KOPT-K1 (cell line): ENCODE measurements at regions not wholly inside any gene's neighbourhood (a gene's known extent, or its start where the extent isn't known, plus 50 kb on each side); places are given as distances from the start of the nearest gene placed in this dataset.
"Not testable (repeated sequence)": the region's sequence is repeated elsewhere in the genome, so short reads cannot be mapped to it uniquely, and the experiment has no call there.

Source experiments
- H3K27ac ChIP-seq: fragments of 200-600 bp; sonication (generic); 2 replicates; pipeline ENCODE4 v1.5.1; 2016; ENCODE audit warnings: antibody characterized with exemption, mild to moderate bottlenecking, low read depth, low read length; ENCODE audit not compliant: poor library complexity, severe bottlenecking
- H3K36me3 ChIP-seq: fragments of 200-600 bp; sonication (generic); 2 replicates; pipeline ENCODE4 v1.5.1; 2017; ENCODE audit warnings: antibody characterized with exemption, mild to moderate bottlenecking, low read length, moderate library complexity; ENCODE audit not compliant: insufficient read depth
- H3K9me3 ChIP-seq: fragments of 200-600 bp; sonication (generic); 2 replicates; pipeline ENCODE4 v1.5.1; 2017; ENCODE audit warnings: antibody characterized with exemption, low read length, mild to moderate bottlenecking; ENCODE audit not compliant: insufficient read depth, poor library complexity, severe bottlenecking

GRCh38 chr4:132132433-132132832 lies 1016.7 kb upstream of the PCDH10 start:
- peaks cover 12% of the 10 kb centered on the region for H3K9me3 ChIP-seq
- no peak overlapping the region for H3K27ac ChIP-seq
- H3K36me3 ChIP-seq: no peaks in the 10 kb centered on the region

GRCh38 chr4:132169660-132170059 lies 979.4 kb upstream of the PCDH10 start:
- no peak overlapping the region for H3K27ac ChIP-seq

GRCh38 chr4:132180020-132180427 lies 969.1 kb upstream of the PCDH10 start:
- no peaks in the 10 kb centered on the region for H3K36me3 ChIP-seq
- no peak overlapping the region for H3K27ac ChIP-seq
- H3K9me3 ChIP-seq: peaks cover 15% of the 10 kb centered on the region

More at GRCh38 chr4:132169660-132170059, 979.4 kb upstream of the PCDH10 start:
- peaks cover 16% of the 10 kb centered on the region for H3K9me3 ChIP-seq
- H3K36me3 ChIP-seq: no peaks in the 10 kb centered on the region

- H3K36me3 ChIP-seq: no peaks in the 10 kb centered on the region
- no peaks in the 10 kb centered on the region for H3K9me3 ChIP-seq
- no peak overlapping the region for H3K27ac ChIP-seq
These were observed 953.9 kb upstream of the PCDH10 start for GRCh38 chr4:132195176-132195575.

DNA sequence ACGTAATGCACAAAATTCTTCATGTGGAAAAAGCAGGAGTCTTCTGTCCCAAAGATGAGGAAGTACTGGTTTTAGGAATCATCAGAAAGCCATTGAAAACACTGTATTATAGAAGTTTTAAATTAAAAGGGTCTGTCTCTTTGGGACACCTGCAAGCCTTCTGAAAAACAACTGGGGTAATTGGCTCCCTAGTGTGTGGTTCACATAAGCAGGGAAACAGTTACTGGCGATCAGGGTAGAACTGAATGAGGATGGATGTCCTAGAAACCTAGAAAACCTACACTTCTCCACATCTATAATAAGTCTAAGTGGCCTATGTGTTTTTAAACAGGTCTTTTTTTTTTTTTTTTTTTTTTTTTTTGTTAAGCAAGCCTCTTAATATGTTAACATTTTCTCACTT lies 945.5 kb upstream of the PCDH10 start:
- H3K36me3 ChIP-seq: no peaks in the 10 kb centered on the region
- H3K27ac ChIP-seq: no peak overlapping the region
- H3K9me3 ChIP-seq: no peaks in the 10 kb centered on the region

DNA sequence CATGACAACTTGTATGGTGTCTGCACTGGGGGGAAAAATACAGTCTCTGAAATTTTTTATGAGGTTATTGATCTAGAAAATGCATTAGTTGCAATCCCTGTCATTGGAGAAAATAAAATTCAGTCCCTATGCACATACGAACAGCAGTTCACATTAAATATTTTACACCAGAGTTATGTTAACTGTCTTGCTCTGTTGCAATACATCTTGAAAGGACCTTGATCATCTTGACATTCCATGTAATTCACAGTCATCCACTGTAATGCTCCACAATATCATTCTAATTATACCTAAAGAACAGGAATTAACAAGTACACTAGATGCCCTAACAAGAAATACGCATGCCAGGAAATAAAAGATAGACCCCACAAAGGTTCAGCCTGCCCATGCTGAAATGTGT lies 934.6 kb upstream of the PCDH10 start:
- Histone ChIP-seq H3K9me3 (no peaks in the 10 kb centered on the region), H3K36me3 (no peaks in the 10 kb centered on the region), H3K27ac (no peak overlapping the region)

GRCh38 chr4:132218406-132218805 lies 930.7 kb upstream of the PCDH10 start:
- H3K36me3 ChIP-seq: no peaks in the 10 kb centered on the region
- no peak overlapping the region for H3K27ac ChIP-seq
- peaks cover 7% of the 10 kb centered on the region for H3K9me3 ChIP-seq

- H3K27ac ChIP-seq: no peak overlapping the region
- no peaks in the 10 kb centered on the region for H3K36me3 ChIP-seq
- peaks cover 45% of the 10 kb centered on the region for H3K9me3 ChIP-seq
These were observed 921.8 kb upstream of the PCDH10 start for GRCh38 chr4:132227151-132227856.

DNA sequence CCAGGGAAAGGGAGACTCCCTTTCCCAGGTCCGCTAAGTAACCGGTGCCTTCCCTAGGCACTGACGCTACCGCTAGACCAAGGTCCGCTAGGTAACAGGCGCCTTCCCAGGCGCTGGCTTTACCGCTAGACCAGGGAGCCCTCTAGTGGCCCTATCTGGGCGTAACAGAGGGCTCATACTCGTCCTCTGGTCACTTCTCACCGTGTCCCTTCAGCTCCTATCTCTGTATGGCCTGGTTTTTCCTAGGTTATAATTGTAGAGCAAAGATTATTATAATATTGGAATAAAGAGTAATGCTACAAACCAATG lies 921.3 kb upstream of the PCDH10 start:
- H3K9me3 ChIP-seq: peaks cover 44% of the 10 kb centered on the region
- H3K36me3 ChIP-seq, H3K27ac ChIP-seq: not testable (repeated sequence)

- peaks cover 35% of the 10 kb centered on the region for H3K9me3 ChIP-seq
- H3K36me3 ChIP-seq: no peaks in the 10 kb centered on the region
- H3K27ac ChIP-seq: no peak overlapping the region
These were observed 920.4 kb upstream of the PCDH10 start for GRCh38 chr4:132228676-132229075.

- no peak overlapping the region for H3K27ac ChIP-seq
- H3K9me3 ChIP-seq: peaks cover 26% of the 10 kb centered on the region
- no peaks in the 10 kb centered on the region for H3K36me3 ChIP-seq
These were observed 919.1 kb upstream of the PCDH10 start for GRCh38 chr4:132230025-132230424.

DNA sequence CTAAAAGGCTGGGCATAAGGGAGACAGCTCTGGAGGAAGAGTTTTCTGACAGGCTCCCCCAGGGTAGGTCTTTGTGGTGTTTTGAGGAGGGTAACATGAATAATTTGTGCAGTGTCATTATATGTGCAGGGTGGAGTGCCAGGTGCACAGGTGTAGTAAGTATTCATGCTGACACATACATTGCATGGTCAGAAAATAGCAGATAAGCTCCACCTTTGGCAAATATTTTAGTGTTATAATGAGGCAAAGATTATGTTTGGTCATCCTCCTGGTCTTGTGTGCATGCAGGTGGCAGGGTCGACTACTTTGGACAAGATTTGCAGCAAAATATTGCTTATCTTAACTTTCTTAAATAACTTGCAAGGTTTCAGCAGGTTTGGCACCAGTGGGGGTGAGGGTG lies 910.4 kb upstream of the PCDH10 start:
- Histone ChIP-seq H3K36me3 (no peaks in the 10 kb centered on the region), H3K9me3 (peaks cover 11% of the 10 kb centered on the region), H3K27ac (no peak overlapping the region)

DNA sequence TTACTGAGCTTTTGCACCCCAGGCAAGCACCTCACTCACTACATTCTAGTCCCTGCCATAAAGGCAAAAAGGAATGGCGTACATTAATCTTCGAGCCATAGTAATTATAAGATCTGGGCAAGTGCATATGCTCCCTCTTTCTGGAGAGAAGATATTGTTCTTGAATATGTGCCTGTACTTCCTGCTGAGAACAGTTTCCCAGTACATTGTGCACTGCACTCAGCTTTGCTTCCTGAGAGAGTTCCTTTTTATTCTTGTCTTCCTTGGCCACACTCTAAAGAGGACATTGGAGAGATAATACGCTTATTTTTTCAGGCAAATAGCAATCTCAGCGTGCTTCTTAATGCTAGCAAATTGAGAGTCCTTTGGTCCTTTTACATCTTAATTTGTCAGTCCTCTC lies 909.0 kb upstream of the PCDH10 start:
- Histone ChIP-seq H3K9me3 (peaks cover 11% of the 10 kb centered on the region), H3K36me3 (no peaks in the 10 kb centered on the region), H3K27ac (no peak overlapping the region)

- Histone ChIP-seq H3K27ac (no peak overlapping the region), H3K9me3 (peaks cover 11% of the 10 kb centered on the region), H3K36me3 (no peaks in the 10 kb centered on the region)
These were observed 903.8 kb upstream of the PCDH10 start for GRCh38 chr4:132245319-132245718.

GRCh38 chr4:132264176-132264575 lies 884.9 kb upstream of the PCDH10 start:
- H3K36me3 ChIP-seq: peaks cover 4% of the 10 kb centered on the region; the same call in 1 of the 2 replicates
- H3K9me3 ChIP-seq: peaks cover 37% of the 10 kb centered on the region
- H3K27ac ChIP-seq: no peak overlapping the region

DNA sequence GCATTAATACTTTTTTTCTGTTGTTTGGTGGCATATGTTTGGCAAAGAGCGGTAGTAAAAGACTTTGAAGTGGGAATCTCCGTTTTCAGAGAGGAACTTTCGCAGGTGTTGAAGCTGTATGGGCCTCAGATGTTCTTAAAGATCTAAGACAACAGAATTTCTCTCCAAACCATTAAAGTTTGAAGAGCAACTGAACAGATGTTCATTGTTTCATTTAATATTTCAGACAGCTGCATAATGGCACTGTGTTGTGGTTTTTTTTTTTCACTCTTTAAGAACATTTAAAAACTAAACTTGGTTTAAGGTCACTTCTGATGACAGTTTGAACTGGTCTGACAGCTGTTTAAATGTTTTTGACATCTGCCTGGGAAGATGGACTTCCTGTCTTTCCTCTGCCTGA lies 882.7 kb upstream of the PCDH10 start:
- peaks cover 4% of the 10 kb centered on the region; the same call in 1 of the 2 replicates for H3K36me3 ChIP-seq
- peak overlapping the region; percentile 60 for H3K27ac ChIP-seq
- peaks cover 39% of the 10 kb centered on the region for H3K9me3 ChIP-seq
